NCI-H82 treated with DMSO at 0.1 percent for 48 hours (cell line): ENCODE measurements at regions not wholly inside any gene's neighbourhood (a gene's known extent, or its start where the extent isn't known, plus 50 kb on each side); places are given as distances from the start of the nearest gene placed in this dataset.

Experiments used
- DNase-seq: peaks from one replicate; lab custom pipeline; 2025; ENCODE audit not compliant: unreplicated experiment; lab: John Stamatoyannopoulos, UW

DNA sequence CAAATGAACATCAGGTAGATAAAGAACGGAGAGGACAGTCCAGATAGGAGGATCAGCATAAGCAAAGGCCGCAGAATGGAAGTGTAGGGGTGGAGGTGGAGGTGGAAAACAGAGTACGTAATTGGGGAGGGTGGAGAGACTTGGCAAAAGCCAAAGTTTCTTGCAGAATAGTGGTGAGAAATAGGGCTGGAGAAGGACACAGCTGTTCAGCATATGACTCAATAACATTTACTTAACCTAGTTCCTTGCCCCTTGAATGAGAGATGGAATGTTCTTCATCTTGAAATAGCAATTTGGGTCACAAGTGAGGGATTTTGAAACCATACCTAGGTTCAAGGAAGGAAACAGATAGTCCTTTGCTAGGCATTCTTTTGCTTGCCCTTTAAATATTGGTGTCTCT is 235.9 kb upstream of the ARHGAP20 start:
- DNase-seq = no peak

DNA sequence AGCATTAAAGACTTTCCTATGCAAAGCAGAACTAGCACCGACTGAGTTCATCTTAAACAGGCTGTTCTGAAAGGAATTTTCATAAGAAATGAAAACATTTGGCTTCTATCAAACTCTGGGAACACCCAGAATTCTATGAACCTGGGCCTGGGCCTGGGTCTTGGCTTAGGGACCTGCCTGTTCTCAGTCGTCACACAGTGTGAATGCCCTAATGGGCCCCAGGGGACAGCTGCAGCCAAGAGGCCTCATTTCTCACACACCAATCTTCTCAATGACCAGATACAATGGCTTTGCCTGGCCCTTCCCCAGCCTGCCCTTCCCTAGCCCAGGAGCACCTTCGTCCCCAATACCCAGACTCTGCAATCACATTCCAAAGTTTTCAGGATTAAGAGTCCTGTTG is 234.9 kb upstream of the ARHGAP20 start:
- no peak for DNase-seq

DNA sequence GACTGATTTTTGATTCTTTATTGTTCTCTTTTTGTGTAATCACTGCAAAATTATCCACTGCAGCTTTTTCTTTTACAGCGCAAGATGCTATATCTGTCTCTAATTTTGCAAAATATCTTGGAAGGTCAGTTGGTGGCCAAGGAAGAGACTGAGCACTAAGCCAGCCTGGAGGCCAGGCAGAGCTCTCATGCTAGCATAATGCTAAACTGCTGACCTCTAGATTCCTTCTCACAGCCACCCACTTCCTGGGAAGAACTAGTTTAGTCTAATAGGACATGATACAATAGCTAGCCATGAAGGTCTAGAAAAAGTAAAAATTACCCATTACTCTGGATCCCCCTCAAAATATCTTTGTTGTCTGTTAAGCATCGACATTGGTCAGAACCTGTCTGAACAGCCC is 227.2 kb upstream of the ARHGAP20 start:
- no peak for DNase-seq

- no peak for DNase-seq
Measured at GRCh38 chr11:110935018-110935640, 222.9 kb upstream of the ARHGAP20 start.

GRCh38 chr11:110929129-110929528 is 216.9 kb upstream of the ARHGAP20 start:
- DNase-seq = no peak

DNA sequence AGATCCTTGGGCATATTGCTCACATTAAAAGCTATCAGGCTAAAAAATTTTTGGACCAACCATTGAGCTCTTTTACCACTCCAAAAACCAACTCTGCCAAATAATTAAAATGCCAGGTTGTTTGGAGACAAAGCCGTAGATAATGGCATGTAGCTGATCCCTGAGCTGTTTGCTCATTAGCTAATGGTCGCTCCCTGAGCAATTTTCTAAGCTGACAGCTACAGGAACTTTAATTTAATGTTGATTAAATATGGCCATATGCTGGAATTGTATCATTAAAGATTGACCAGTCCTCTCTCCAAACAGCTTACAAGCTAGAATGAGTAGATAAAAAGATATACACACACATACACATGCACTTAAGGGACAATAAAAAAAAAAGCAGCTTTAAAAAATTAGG is 216.2 kb upstream of the ARHGAP20 start:
- peak; percentile 91 for DNase-seq

DNA sequence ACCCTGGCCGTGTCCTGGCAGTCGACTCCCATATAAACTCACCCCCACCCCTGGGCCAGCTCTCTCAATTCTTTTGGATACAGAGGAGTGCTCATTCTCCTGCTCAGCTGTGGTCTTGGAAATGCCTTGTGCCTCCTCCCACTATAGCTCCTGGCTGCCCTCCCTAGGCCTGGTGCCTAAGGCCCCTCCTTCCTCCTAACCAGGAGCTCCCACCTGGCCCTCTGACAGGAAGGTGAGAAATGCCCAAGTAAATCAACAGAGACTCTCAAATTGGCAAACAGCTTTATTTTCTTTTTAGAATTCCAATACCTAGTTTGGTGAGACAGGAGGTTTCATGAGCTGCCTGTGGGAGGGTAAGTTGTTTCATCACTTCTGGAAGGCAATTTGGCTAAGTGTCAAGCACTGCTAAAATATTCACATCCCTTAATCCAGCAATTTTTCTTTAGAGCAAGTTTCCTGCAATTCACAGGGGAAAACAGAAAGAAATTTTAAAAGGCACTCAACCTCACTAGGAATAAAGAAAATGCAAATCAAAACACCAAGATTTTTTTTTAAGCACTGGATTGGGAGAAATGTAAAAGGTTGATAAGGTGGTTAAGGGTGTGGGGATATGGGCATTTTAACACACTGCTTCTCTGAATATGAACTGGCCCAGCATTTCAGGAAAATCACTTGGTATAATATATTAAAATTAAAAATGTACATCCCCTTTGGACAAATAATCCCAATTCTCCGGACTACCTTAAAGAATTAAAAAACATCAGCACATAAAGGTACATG is 209.7 kb upstream of the ARHGAP20 start:
- DNase-seq = no peak

DNA sequence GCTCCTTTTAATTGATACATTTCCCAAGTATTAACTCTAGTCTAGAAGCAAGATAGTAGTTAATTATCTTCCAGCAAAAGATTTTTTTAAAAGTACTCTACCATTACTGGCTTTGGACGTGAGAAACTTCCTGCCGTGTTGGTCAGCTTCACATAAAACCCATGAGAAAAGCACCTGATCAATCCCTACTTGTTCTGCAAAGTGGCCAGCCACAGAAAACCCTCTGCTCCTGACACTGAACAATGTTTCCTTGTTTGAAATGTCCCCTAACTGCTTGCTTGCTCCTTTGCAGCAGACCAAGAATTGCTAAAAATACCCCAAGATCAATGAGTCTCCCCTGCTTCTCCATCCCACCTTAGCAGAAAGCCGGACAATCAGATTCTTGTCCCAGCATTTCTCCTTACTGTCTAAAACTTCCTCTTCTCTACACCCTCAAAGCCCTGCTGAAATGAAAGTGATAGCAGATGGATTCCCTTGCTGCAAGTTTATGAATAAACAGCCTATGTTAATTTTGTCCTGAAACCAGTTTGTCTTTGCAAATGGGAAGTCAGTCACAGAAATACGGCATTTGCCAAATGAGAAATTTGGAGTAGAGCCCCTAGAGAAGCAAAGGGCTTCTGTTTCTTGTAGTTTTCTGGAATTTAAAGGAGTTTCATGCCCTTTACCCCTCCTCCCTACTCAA is 207.1 kb upstream of the ARHGAP20 start:
- no peak for DNase-seq

GRCh38 chr11:110918351-110918750 is 206.1 kb upstream of the ARHGAP20 start:
- DNase-seq = no peak

DNA sequence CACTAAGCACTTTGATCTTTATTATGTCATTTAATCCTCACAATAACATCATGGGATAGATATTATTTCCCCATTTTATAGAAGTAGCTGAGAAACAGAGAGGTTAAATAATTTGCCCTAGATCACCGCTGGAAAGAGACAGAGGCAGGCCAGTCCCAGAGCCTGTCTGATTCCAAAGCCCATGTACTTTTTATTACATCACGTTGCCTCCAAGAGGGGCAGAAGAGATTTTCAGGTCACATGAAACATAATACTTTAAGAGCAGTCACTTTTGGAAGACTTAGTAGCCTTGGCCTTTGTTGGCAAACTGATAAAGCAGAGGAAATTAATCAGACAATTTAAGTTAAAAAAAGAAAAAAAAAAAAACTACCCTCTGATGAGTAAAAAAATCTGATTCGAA is 200.2 kb upstream of the ARHGAP20 start:
- DNase-seq = peak; percentile 79

DNA sequence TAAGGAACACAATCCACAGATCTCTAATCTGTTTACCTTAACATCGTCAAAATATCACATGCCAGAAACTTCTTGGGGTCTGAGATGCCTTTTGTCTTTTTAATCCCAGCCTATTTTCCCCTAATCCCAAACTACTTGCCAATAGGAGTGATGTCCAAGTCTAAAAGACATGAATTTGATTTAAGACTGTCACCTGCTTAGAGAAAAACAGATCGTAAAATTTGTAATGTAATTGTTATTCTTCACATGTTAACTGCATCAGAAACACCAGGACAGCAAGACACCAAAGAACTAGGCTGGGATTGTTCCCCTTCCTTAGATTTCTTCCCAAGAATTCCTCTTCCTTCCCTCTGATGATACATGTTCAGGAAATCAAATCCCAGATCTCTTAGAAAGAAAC is 198.1 kb upstream of the ARHGAP20 start:
- DNase-seq = peak; percentile 24

GRCh38 chr11:110909336-110909735 is 197.1 kb upstream of the ARHGAP20 start:
- peak; percentile 94 for DNase-seq

GRCh38 chr11:110908401-110909105 is 196.3 kb upstream of the ARHGAP20 start:
- no peak for DNase-seq

- peak; percentile 42 for DNase-seq
Measured at GRCh38 chr11:110907629-110908028, 195.4 kb upstream of the ARHGAP20 start.

GRCh38 chr11:110903830-110904229 is 191.6 kb upstream of the ARHGAP20 start:
- DNase-seq = no peak

GRCh38 chr11:110903378-110903777 is 191.1 kb upstream of the ARHGAP20 start:
- DNase-seq = no peak

GRCh38 chr11:110901441-110901840 is 189.2 kb upstream of the ARHGAP20 start:
- no peak for DNase-seq

- no peak for DNase-seq
Measured at GRCh38 chr11:110900426-110900825, 188.2 kb upstream of the ARHGAP20 start.

- DNase-seq = no peak
Measured at GRCh38 chr11:110897035-110897434, 184.8 kb upstream of the ARHGAP20 start.

GRCh38 chr11:110896358-110896757 is 184.1 kb upstream of the ARHGAP20 start:
- DNase-seq = no peak

DNA sequence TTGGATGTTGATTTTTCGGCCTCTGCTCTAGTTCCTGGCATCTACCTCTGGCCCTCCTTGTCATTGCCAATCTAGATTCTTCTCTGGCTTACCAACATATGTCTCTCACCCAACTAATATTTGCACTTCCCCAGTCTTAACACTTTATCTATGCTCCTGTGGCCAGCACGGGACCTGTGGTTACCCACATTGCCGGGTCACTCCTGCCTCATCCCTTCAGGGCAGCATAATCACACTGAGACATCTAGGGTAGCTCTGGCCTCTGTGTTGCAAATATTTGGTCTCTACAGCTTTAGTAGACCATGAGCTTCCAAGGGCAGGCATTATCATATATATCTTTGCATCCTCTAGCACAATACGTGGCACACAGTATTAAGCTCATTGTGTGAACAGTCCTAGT is 182.0 kb upstream of the ARHGAP20 start:
- no peak for DNase-seq
